ENCODE measurements at regions not wholly inside any gene's neighbourhood (a gene's known extent, or its start where the extent isn't known, plus 50 kb on each side); places are given as distances from the start of the nearest gene placed in this dataset.

DNA sequence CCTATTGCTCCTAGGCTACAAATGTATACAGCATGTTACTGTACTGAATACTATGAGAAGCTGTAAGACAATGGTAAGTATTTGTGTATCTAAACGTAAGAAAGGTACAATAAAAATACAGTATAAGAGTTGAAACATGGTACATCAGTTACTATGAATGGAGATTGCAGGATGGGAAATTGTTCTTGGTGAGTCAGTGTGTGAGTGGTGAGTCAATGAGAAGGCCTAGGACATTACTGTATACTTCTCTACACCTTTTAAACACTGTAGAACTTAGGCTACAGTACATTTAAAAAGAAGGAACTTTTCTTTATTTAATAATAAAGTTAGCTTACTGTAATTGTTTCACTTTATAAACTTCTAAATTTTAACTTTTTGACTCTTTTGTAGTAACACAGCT is 2603.2 kb downstream of the PCDH7 start:
- TF ChIP-seq, protein P1, sequence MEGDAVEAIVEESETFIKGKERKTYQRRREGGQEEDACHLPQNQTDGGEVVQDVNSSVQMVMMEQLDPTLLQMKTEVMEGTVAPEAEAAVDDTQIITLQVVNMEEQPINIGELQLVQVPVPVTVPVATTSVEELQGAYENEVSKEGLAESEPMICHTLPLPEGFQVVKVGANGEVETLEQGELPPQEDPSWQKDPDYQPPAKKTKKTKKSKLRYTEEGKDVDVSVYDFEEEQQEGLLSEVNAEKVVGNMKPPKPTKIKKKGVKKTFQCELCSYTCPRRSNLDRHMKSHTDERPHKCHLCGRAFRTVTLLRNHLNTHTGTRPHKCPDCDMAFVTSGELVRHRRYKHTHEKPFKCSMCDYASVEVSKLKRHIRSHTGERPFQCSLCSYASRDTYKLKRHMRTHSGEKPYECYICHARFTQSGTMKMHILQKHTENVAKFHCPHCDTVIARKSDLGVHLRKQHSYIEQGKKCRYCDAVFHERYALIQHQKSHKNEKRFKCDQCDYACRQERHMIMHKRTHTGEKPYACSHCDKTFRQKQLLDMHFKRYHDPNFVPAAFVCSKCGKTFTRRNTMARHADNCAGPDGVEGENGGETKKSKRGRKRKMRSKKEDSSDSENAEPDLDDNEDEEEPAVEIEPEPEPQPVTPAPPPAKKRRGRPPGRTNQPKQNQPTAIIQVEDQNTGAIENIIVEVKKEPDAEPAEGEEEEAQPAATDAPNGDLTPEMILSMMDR (IDR thresholded peaks at IDR 0.05; ENCODE audit: insufficient read depth, low read depth, low read length), result no peak
- DNase-seq (ENCODE audit: low read depth), result no peak
- no peak overlapping the region for H3K4me3 ChIP-seq (ENCODE audit: low read depth, low read length)

DNA sequence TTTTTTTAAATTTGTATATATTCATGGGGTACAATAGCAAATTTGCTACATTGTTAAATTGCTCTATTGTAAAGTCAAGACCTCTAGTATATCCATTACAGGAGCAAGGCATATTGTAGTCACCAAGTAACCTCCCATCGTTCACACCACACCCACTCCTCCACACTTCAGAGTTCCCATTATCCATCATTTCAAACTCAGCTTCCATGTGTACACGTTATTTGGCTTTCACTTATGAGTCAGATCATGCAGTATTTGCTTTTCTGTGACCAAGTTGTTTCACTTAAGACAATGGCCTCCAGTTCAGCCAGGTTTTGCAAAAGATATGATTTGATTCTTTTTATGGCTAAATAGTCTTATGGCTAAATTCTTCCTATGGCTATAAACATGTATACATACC is 2614.2 kb downstream of the PCDH7 start:
- no peak overlapping the region for H3K4me3 ChIP-seq (ENCODE audit: low read depth, low read length)
- no peak for DNase-seq (ENCODE audit: low read depth)
- TF ChIP-seq, protein P1 (IDR thresholded peaks at IDR 0.05; ENCODE audit: insufficient read depth, low read depth, low read length), result no peak

DNA sequence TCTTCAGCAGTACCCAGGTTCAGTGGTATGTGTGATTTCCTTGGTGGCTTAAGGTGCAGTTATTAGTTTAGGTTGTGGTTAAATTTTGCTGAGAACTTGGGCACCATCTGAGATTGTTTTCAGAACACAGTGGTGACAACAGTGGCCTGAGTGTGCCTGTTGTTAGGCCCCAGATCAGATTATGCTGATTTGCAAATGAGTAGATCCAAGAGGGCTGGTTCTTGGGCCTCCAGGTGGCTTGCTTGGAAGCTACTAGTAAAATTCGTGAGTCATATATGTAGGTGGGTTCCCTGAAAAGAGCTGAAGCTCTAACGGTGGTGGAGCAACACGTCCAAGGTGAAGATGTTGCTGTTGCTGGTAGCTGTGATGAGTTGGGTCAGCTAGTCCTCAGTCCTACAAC is 2619.6 kb downstream of the PCDH7 start:
- TF ChIP-seq, protein P1 (IDR thresholded peaks at IDR 0.05; ENCODE audit: insufficient read depth, low read depth, low read length), result no peak
- H3K4me3 ChIP-seq (ENCODE audit: low read depth, low read length), result no peak overlapping the region
- DNase-seq (ENCODE audit: low read depth), result no peak

DNA sequence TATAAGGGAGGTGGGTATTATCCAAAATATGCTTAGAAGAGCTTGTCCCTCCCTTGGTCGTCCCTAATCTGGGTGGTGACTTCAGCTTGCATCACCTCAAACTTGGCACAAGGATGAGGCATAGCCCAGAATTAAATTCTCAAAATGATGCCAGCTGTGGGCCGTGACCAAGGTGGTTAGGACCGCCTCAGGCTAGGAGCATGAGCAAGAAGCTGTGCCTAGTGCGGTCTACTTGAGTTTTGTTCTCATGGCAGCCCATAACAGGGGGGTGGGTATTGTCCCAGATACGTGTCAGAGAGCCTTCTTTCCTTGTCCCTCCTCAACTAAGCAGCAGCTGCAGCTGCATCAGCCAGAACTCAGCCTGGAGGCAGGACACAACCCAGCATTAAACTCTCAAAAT is 2620.0 kb downstream of the PCDH7 start:
- DNase-seq (ENCODE audit: low read depth), result no peak
- TF ChIP-seq, protein P1 (IDR thresholded peaks at IDR 0.05; ENCODE audit: insufficient read depth, low read depth, low read length), result no peak

DNA sequence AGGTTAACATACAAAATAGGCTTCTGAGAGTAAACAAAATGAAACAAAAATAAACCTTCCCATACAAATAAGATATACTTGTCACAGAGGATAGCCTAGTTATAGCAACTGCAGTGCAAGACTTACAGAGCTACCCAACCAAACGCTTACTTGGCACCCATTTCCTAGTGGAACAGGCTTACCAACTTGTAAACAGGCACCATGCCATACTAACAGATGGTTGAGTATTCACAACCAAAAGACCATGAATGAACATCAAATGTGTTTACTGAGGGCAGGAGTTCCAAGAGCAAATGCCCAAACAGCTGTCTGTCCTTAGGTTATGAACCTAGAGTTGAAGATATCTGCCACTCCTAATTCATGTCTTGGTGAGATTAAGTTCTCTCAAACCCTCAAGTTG is 2629.2 kb downstream of the PCDH7 start:
- no peak for DNase-seq (ENCODE audit: low read depth)
- TF ChIP-seq, protein P1 (IDR thresholded peaks at IDR 0.05; ENCODE audit: insufficient read depth, low read depth, low read length), result no peak
- H3K4me3 ChIP-seq (ENCODE audit: low read depth, low read length), result no peak overlapping the region

More for the DNA sequence above, 2620.0 kb downstream of the PCDH7 start:
- H3K4me3 ChIP-seq (ENCODE audit: low read depth, low read length), result no peak overlapping the region

DNA sequence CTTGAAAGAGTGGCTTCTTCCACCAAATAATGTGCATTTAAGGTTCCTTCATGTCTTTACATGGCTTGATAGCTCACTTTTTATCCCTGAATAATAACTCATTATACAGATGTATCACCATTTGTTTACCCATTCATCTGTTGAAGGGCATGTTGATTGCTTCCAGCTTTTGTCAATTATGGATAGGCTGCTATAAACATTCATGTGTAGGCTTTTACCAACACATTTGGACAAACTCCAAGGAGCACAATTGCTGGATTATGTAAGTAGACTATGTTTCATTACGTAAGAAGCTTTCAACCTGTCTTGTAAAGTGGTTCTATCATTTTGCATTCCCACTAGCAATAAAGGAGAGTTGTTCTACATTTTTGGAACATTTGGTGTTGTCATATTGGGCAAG is 2637.0 kb downstream of the PCDH7 start:
- TF ChIP-seq, protein P1 (IDR thresholded peaks at IDR 0.05; ENCODE audit: insufficient read depth, low read depth, low read length), result no peak
- no peak for DNase-seq (ENCODE audit: low read depth)

DNA sequence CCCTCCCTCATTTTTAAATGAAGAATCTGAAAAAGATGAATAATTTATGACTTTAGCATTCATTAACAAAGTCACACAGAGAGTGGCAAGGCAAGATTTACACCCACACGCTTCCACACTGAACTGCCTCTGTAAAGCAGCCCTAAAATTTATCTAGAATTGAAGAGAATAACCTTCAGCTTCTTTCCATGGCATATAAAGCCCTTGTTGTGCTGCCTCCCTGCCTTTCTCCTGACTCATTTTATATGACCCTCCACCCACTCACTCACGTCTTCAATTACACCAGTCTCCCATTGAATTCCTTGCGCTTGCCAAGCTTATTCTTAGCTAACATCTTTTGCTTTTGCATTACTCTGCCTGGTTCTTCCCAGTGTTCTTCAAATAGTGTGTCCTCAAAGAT is 2649.3 kb downstream of the PCDH7 start:
- peak; percentile 14 for DNase-seq (ENCODE audit: low read depth)
- H3K4me3 ChIP-seq (ENCODE audit: low read depth, low read length), result no peak overlapping the region
- TF ChIP-seq, protein P1 (IDR thresholded peaks at IDR 0.05; ENCODE audit: insufficient read depth, low read depth, low read length), result no peak

More for the DNA sequence above, 2637.0 kb downstream of the PCDH7 start:
- no peak overlapping the region for H3K4me3 ChIP-seq (ENCODE audit: low read depth, low read length)
